ENCODE measurements at regions not wholly inside any gene's neighbourhood (a gene's known extent, or its start where the extent isn't known, plus 50 kb on each side); places are given as distances from the start of the nearest gene placed in this dataset.

- TF ChIP-seq CTCF (IDR thresholded peaks at IDR 0.05 in 2 of 3, conservative IDR thresholded peaks at IDR 0.05 in 1 of 3; ENCODE audit: control insufficient read depth in 2 of 3, extremely low read depth in 1 of 3, insufficient read depth in 1 of 3, low read depth in 3 of 3, low read length in 3 of 3) (no peak), ZNF274 (IDR thresholded peaks at IDR 0.05; ENCODE audit: insufficient read depth, insufficient read length) (no peak), RELA (IDR thresholded peaks at IDR 0.05; ENCODE audit: borderline replicate concordance, partially characterized antibody) (no peak), BMI1 (IDR thresholded peaks at IDR 0.05; ENCODE audit: borderline replicate concordance) (no peak), ESRRA (IDR thresholded peaks at IDR 0.05; ENCODE audit: low read length) (no peak), TCF12 (IDR thresholded peaks at IDR 0.05; ENCODE audit: low read depth, low read length) (no peak), EZH2 (IDR thresholded peaks at IDR 0.05; ENCODE audit: borderline replicate concordance, control insufficient read depth, low read depth, low read length) (no peak), CBX3 (IDR thresholded peaks at IDR 0.05; ENCODE audit: borderline replicate concordance, low read depth) (no peak)
Observed at GRCh38 chr13:63005625-63006024, 1590.0 kb upstream of the PCDH20 start.
